Lung (tissue), 11 donors: ENCODE measurements at regions not wholly inside any gene's neighbourhood (a gene's known extent, or its start where the extent isn't known, plus 50 kb on each side); places are given as distances from the start of the nearest gene placed in this dataset.

ENCODE experiments used
- ATAC-seq: fragments of 200-7000 bp; cut with Tn5 transposase; one replicate; pipeline ENCODE4 v1.9.1; 2020; ENCODE audit warnings: moderate number of reproducible peaks; ENCODE audit not compliant: insufficient read depth, low FRiP score
- DNase-seq, 3 donors: peaks; one replicate each; pipeline ENCODE4 v3.0.0-alpha.2; 2013 to 2017
- H3K27ac ChIP-seq, 2 donors: one replicate each; pipeline ENCODE4 v1.5.1; 2013; ENCODE audit warnings: mild to moderate bottlenecking in 2 of 2, moderate library complexity in 2 of 2, control low read depth in 1 of 2, inconsistent platforms in 1 of 2, low read depth in 1 of 2, low read length in 1 of 2
- H3K27me3 ChIP-seq, 3 donors: one replicate each; pipeline ENCODE4 v1.5.1; 2013; ENCODE audit warnings: low read length in 2 of 3; ENCODE audit not compliant: control insufficient read depth in 3 of 3, insufficient read depth in 3 of 3
- H3K36me3 ChIP-seq, 4 donors: one replicate each; pipeline ENCODE4 v1.5.1; 2013; ENCODE audit warnings: low read length in 4 of 4, mild to moderate bottlenecking in 1 of 4, moderate library complexity in 1 of 4; ENCODE audit not compliant: control insufficient read depth in 4 of 4, insufficient read depth in 4 of 4
- H3K4me1 ChIP-seq, 5 donors: one replicate each; pipeline ENCODE4 v1.5.1; 2013; ENCODE audit warnings: low read length in 5 of 5, mild to moderate bottlenecking in 2 of 5, moderate library complexity in 1 of 5; ENCODE audit not compliant: control insufficient read depth in 5 of 5, insufficient read depth in 5 of 5
- H3K4me3 ChIP-seq: one replicate; pipeline ENCODE4 v1.5.1; 2013; ENCODE audit warnings: mild to moderate bottlenecking, control low read depth, moderate library complexity
- H3K9ac ChIP-seq, 2 donors: one replicate each; pipeline ENCODE4 v1.5.1; 2013; ENCODE audit warnings: low read length in 2 of 2, control low read depth in 1 of 2; ENCODE audit not compliant: insufficient read depth in 1 of 2
- H3K9me3 ChIP-seq, 4 donors: one replicate each; pipeline ENCODE4 v1.5.1; 2013; ENCODE audit warnings: low read length in 3 of 4, mild to moderate bottlenecking in 1 of 4, moderate library complexity in 1 of 4; ENCODE audit not compliant: control insufficient read depth in 4 of 4, insufficient read depth in 3 of 4
- WGBS, 2 donors: extraction: QIAGEN DNeasy Blood & Tissue Kit; methylation state at CpG; one replicate each; pipeline ENCODE4 v1.1.7; 2013; 5-methylcytosine and 5-hydroxymethylcytosine counted together
- TF ChIP-seq, protein P1 (sequence below): IDR thresholded peaks from 2 replicates; pipeline ENCODE4 v1.5.1; 2012; ENCODE audit warnings: mild to moderate bottlenecking; ENCODE audit errors: control extremely low read depth, extremely low read depth
- donor health status: control.
- donor health status: control.
- donor health status: Bipolar disorder and iron deficiency.
- donor health status: healthy.
- donor health status: DM: yes; HTN: yes; CAD: no.

- DNase-seq, result no peak
- Histone ChIP-seq H3K27ac (no peak overlapping the region), H3K36me3 (no peaks in the 10 kb centered on the region), H3K9me3 (no peaks in the 10 kb centered on the region), H3K4me3 (no peak overlapping the region), H3K27me3 (no peaks in the 10 kb centered on the region), H3K9ac (no peak overlapping the region), H3K4me1 (no peaks in the 10 kb centered on the region)
- no peak for ATAC-seq
- TF ChIP-seq, protein P1, sequence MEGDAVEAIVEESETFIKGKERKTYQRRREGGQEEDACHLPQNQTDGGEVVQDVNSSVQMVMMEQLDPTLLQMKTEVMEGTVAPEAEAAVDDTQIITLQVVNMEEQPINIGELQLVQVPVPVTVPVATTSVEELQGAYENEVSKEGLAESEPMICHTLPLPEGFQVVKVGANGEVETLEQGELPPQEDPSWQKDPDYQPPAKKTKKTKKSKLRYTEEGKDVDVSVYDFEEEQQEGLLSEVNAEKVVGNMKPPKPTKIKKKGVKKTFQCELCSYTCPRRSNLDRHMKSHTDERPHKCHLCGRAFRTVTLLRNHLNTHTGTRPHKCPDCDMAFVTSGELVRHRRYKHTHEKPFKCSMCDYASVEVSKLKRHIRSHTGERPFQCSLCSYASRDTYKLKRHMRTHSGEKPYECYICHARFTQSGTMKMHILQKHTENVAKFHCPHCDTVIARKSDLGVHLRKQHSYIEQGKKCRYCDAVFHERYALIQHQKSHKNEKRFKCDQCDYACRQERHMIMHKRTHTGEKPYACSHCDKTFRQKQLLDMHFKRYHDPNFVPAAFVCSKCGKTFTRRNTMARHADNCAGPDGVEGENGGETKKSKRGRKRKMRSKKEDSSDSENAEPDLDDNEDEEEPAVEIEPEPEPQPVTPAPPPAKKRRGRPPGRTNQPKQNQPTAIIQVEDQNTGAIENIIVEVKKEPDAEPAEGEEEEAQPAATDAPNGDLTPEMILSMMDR, result no peak
These were observed 1250.6 kb downstream of the ADGRL3 start for GRCh38 chr4:62450740-62451139.

DNA sequence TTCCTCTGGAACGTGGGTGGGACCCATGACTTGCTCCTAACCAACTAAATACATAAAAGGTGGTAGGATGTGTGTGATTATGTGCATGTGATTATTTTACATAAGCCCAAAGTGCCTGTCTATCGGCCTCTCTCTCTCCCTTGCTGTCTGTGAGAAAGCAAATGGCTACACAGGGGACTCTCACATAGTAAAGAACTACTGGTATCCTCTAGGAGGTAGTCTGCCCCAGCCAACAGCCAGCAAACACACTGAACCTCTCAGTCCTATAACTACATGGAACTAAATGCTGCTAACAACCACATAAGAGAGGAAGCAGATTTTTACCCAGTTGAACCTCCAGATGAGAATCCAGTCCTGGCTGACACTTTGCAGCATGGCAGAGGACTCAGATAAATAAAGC is 1249.4 kb downstream of the ADGRL3 start:
- no peaks in the 10 kb centered on the region for H3K27me3 ChIP-seq
- DNase-seq (no peak), ATAC-seq (no peak)
- H3K4me1 ChIP-seq, result no peaks in the 10 kb centered on the region
- no peak overlapping the region for H3K9ac ChIP-seq
- H3K36me3 ChIP-seq, result no peaks in the 10 kb centered on the region
- TF ChIP-seq, protein P1, result no peak
- no peak overlapping the region for H3K27ac ChIP-seq
- peaks cover 0 to 3% (median 0%) of the 10 kb centered on the region in 4 donors for H3K9me3 ChIP-seq
- H3K4me3 ChIP-seq, result no peak overlapping the region
- WGBS, 2 donors, result 65 to 80% methylated on average over 2 of the region's 2 CpGs

GRCh38 chr4:62448911-62449310 is 1248.8 kb downstream of the ADGRL3 start:
- Histone ChIP-seq H3K27me3 (no peaks in the 10 kb centered on the region), H3K27ac (no peak overlapping the region), H3K4me1 (no peaks in the 10 kb centered on the region), H3K4me3 (no peak overlapping the region), H3K36me3 (no peaks in the 10 kb centered on the region), H3K9me3 (peaks cover 0 to 3% (median 0%) of the 10 kb centered on the region in 4 donors), H3K9ac (no peak overlapping the region)
- TF ChIP-seq, protein P1, result no peak
- ATAC-seq (no peak), DNase-seq (peak in 1 of 3 donors; percentile 13)
- WGBS, 2 donors, result 62 to 75% methylated on average over 2 of the region's 2 CpGs

- Histone ChIP-seq H3K9me3 (no peaks in the 10 kb centered on the region), H3K9ac (no peak overlapping the region), H3K4me1 (no peaks in the 10 kb centered on the region), H3K27ac (no peak overlapping the region), H3K27me3 (no peaks in the 10 kb centered on the region), H3K4me3 (no peak overlapping the region), H3K36me3 (no peaks in the 10 kb centered on the region)
- ATAC-seq, result no peak
- WGBS, 2 donors, result 68 to 70% methylated on average over 3 of the region's 3 CpGs
- TF ChIP-seq, protein P1, result no peak
- DNase-seq, result no peak
These were observed 1238.9 kb downstream of the ADGRL3 start for GRCh38 chr4:62439051-62439450.
